ENCODE measurements at regions not wholly inside any gene's neighbourhood (a gene's known extent, or its start where the extent isn't known, plus 50 kb on each side); places are given as distances from the start of the nearest gene placed in this dataset.
A peak's percentile ranks its signal among the peaks of the same experiment; 100 is the strongest.
"Not testable (repeated sequence)": the region's sequence is repeated elsewhere in the genome, so short reads cannot be mapped to it uniquely, and the experiment has no call there.

GRCh38 chr15:70512772-70513362 is 250.5 kb downstream of the UACA start:
- intact Hi-C loops (cut with micrococcal nuclease) = no loop called here
- Mint-ChIP-seq H3K27me3 (ENCODE audit: low read depth) (peaks cover 40% of the 10 kb centered on the region), H3K4me1 (ENCODE audit: low read depth) (peaks cover 29% of the 10 kb centered on the region), H3K36me3 (ENCODE audit: low read depth) (peaks cover 20% of the 10 kb centered on the region), H3K27ac (no peak overlapping the region), H3K9me3 (peaks cover 40% of the 10 kb centered on the region), H3K4me3 (ENCODE audit: low read depth) (no peak overlapping the region)
- peak; percentile 57 for DNase-seq (ENCODE audit: low spot score)

- H3K4me3 Mint-ChIP-seq (ENCODE audit: low read depth); intact Hi-C loops (cut with micrococcal nuclease); DNase-seq (ENCODE audit: low spot score); H3K27ac Mint-ChIP-seq: not testable (repeated sequence)
- Mint-ChIP-seq H3K4me1 (ENCODE audit: low read depth) (peaks cover 30% of the 10 kb centered on the region), H3K27me3 (ENCODE audit: low read depth) (peaks cover 33% of the 10 kb centered on the region), H3K9me3 (peaks cover 40% of the 10 kb centered on the region), H3K36me3 (ENCODE audit: low read depth) (peaks cover 20% of the 10 kb centered on the region)
Observed at GRCh38 chr15:70511972-70512587, 251.3 kb downstream of the UACA start.

DNA sequence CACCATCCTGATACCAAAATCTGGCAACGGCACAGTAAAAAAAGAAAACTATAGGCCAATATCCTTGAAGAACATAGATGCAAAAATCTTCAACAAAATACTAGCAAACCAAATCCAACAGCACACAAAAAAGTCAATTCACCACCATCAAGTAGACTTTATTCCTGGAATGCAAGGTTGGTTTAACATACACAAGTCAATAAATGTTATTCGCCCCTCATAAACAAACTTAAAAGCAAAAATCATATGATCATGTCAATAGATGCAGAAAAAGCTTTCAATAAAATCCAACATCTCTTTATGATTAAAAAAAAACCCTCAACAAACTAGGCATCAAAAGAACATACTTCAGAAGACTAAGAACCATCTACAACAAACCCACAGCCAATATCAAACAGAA is 252.9 kb downstream of the UACA start:
- Mint-ChIP-seq H3K4me1 (ENCODE audit: low read depth) (peaks cover 47% of the 10 kb centered on the region), H3K4me3 (ENCODE audit: low read depth) (no peak overlapping the region), H3K36me3 (ENCODE audit: low read depth) (peaks cover 20% of the 10 kb centered on the region), H3K27me3 (ENCODE audit: low read depth) (peaks cover 26% of the 10 kb centered on the region), H3K9me3 (peaks cover 43% of the 10 kb centered on the region), H3K27ac (no peak overlapping the region)
- no peak for DNase-seq (ENCODE audit: low spot score)
- intact Hi-C loops (cut with micrococcal nuclease) = no loop called here

DNA sequence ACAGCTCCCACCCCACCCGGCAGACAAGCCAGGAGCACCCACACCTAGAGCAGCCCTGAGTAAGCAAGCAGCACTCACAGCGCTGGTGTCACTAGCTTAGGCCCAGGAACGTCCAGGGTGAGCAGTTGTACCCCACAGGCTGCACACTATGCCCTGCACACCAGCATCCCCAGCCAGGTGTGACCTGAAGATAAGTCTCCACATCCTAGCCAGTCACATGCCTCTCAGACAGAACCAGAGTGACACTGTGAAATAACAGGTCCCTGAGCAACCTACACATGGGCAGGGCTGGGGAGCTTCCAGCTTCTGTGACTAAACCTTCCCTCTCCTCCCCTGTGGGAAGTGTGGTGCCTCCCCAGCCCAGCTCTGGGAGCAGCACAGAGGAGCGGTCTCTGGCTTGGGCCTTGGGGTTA is 253.6 kb downstream of the UACA start:
- Mint-ChIP-seq H3K27ac (peak overlapping the region; percentile 48), H3K4me1 (ENCODE audit: low read depth) (peaks cover 52% of the 10 kb centered on the region), H3K4me3 (ENCODE audit: low read depth) (no peak overlapping the region)

GRCh38 chr15:70509282-70509662 is 254.1 kb downstream of the UACA start:
- intact Hi-C loops (cut with micrococcal nuclease) = loop anchor here (1.0 to 5.0 kb wide), 3 partner anchors 17 to 752 kb away; no protein-coding TSS in a partner anchor
- Mint-ChIP-seq H3K36me3 (ENCODE audit: low read depth) (peaks cover 20% of the 10 kb centered on the region), H3K9me3 (peaks cover 43% of the 10 kb centered on the region), H3K27me3 (ENCODE audit: low read depth) (peaks cover 16% of the 10 kb centered on the region), H3K27ac (peak overlapping the region; percentile 48), H3K4me3 (ENCODE audit: low read depth) (no peak overlapping the region), H3K4me1 (ENCODE audit: low read depth) (peaks cover 57% of the 10 kb centered on the region)
- no peak for DNase-seq (ENCODE audit: low spot score)

More for the DNA sequence above, 253.6 kb downstream of the UACA start:
- peaks cover 43% of the 10 kb centered on the region for H3K9me3 Mint-ChIP-seq
- intact Hi-C loops (cut with micrococcal nuclease) = loop anchor here (1.0 to 5.0 kb wide), 3 partner anchors 17 to 752 kb away; no protein-coding TSS in a partner anchor
- H3K27me3 Mint-ChIP-seq (ENCODE audit: low read depth) = peaks cover 19% of the 10 kb centered on the region
- H3K36me3 Mint-ChIP-seq (ENCODE audit: low read depth) = peaks cover 20% of the 10 kb centered on the region
- DNase-seq (ENCODE audit: low spot score) = no peak

GRCh38 chr15:70508561-70509281 is 254.6 kb downstream of the UACA start:
- Mint-ChIP-seq H3K36me3 (ENCODE audit: low read depth) (peaks cover 20% of the 10 kb centered on the region), H3K27me3 (ENCODE audit: low read depth) (peaks cover 11% of the 10 kb centered on the region), H3K9me3 (peaks cover 43% of the 10 kb centered on the region), H3K27ac (peak overlapping the region; percentile 48), H3K4me1 (ENCODE audit: low read depth) (peaks cover 62% of the 10 kb centered on the region), H3K4me3 (ENCODE audit: low read depth) (peak overlapping the region; percentile 9)
- intact Hi-C loops (cut with micrococcal nuclease) = loop anchor here (1.0 to 5.0 kb wide), 3 partner anchors 16 to 751 kb away; no protein-coding TSS in a partner anchor
- no peak for DNase-seq (ENCODE audit: low spot score)

- H3K27ac Mint-ChIP-seq = peak overlapping the region; percentile 10
- peaks cover 7% of the 10 kb centered on the region for H3K27me3 Mint-ChIP-seq (ENCODE audit: low read depth)
- H3K9me3 Mint-ChIP-seq = peaks cover 43% of the 10 kb centered on the region
- intact Hi-C loops (cut with micrococcal nuclease) = loop anchor here (5.0 kb wide), 2 partner anchors 39 to 751 kb away; no protein-coding TSS in a partner anchor
- peaks cover 69% of the 10 kb centered on the region for H3K4me1 Mint-ChIP-seq (ENCODE audit: low read depth)
- DNase-seq (ENCODE audit: low spot score) = no peak
- peaks cover 20% of the 10 kb centered on the region for H3K36me3 Mint-ChIP-seq (ENCODE audit: low read depth)
- H3K4me3 Mint-ChIP-seq (ENCODE audit: low read depth) = no peak overlapping the region
Observed at GRCh38 chr15:70507772-70508371, 255.5 kb downstream of the UACA start.

DNA sequence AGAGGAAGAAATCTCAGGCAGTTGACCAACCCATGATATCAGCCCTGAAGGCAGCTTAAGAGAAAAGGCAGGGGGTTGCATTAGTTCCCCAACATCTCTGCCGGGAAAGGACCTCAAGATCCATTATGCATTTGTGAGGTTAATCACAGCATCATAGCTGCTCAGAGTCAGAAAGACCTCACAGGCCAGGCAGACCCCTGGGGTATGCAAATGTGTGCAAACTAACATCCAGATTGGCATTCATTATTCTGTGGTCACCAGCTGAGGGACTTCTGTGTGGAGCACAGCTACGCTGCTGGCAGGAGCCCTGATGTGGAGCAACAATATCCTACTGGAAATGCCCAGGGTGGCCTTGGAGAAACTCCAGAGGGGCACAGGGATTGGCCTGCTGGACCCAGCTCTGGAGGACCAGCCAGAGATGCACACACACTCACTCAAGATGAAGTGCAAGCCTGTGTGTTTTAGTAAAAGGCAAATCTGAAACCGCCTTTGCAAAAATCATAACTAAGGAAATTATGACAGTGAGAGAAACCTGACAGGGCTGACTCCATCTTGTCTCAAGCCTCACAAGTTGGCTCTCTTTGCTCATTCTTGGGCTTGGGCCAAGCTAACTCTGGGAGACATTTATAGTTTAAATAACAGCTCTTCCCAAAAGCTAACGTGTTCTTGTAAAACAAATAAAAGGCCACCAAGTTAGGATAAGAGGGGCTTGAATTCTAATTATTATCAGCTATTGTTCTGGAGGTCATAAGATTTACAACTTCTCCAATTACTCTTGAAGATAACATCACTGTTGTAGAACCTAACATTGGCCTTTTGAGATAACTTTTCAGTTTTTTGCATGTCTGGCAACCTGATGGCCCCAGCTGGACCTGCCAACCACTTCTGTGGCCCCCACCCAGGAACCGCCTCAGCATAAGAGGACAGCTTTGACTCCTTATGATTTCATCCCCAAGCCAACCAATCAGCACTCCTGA is 257.1 kb downstream of the UACA start:
- peaks cover 73% of the 10 kb centered on the region for H3K4me1 Mint-ChIP-seq (ENCODE audit: low read depth)
- intact Hi-C loops (cut with micrococcal nuclease) = loop anchor here (1.0 to 5.0 kb wide), 4 partner anchors 15 to 749 kb away; no protein-coding TSS in a partner anchor
- DNase-seq (ENCODE audit: low spot score) = no peak
- H3K36me3 Mint-ChIP-seq (ENCODE audit: low read depth) = peaks cover 20% of the 10 kb centered on the region
- H3K27ac Mint-ChIP-seq = no peak overlapping the region
- peaks cover 31% of the 10 kb centered on the region for H3K9me3 Mint-ChIP-seq
- no peak overlapping the region for H3K4me3 Mint-ChIP-seq (ENCODE audit: low read depth)
- peaks cover 12% of the 10 kb centered on the region for H3K27me3 Mint-ChIP-seq (ENCODE audit: low read depth)

GRCh38 chr15:70505411-70505919 is 257.9 kb downstream of the UACA start:
- Mint-ChIP-seq H3K27me3 (ENCODE audit: low read depth) (peaks cover 11% of the 10 kb centered on the region), H3K9me3 (peaks cover 24% of the 10 kb centered on the region), H3K27ac (no peak overlapping the region), H3K4me1 (ENCODE audit: low read depth) (peaks cover 71% of the 10 kb centered on the region), H3K4me3 (ENCODE audit: low read depth) (no peak overlapping the region), H3K36me3 (ENCODE audit: low read depth) (peaks cover 14% of the 10 kb centered on the region)
- DNase-seq (ENCODE audit: low spot score) = no peak
- intact Hi-C loops (cut with micrococcal nuclease) = loop anchor here (1.0 to 5.0 kb wide), 4 partner anchors 14 to 748 kb away; no protein-coding TSS in a partner anchor

- Mint-ChIP-seq H3K4me1 (ENCODE audit: low read depth) (peaks cover 68% of the 10 kb centered on the region), H3K36me3 (ENCODE audit: low read depth) (peaks cover 10% of the 10 kb centered on the region), H3K27ac (peak overlapping the region; percentile 64), H3K27me3 (ENCODE audit: low read depth) (peaks cover 13% of the 10 kb centered on the region), H3K4me3 (ENCODE audit: low read depth) (peak overlapping the region; percentile 14), H3K9me3 (peaks cover 19% of the 10 kb centered on the region)
- no peak for DNase-seq (ENCODE audit: low spot score)
- intact Hi-C loops (cut with micrococcal nuclease) = loop anchor here (1.0 to 5.0 kb wide), 5 partner anchors 14 to 748 kb away; no protein-coding TSS in a partner anchor
Observed at GRCh38 chr15:70504988-70505387, 258.4 kb downstream of the UACA start.

DNA sequence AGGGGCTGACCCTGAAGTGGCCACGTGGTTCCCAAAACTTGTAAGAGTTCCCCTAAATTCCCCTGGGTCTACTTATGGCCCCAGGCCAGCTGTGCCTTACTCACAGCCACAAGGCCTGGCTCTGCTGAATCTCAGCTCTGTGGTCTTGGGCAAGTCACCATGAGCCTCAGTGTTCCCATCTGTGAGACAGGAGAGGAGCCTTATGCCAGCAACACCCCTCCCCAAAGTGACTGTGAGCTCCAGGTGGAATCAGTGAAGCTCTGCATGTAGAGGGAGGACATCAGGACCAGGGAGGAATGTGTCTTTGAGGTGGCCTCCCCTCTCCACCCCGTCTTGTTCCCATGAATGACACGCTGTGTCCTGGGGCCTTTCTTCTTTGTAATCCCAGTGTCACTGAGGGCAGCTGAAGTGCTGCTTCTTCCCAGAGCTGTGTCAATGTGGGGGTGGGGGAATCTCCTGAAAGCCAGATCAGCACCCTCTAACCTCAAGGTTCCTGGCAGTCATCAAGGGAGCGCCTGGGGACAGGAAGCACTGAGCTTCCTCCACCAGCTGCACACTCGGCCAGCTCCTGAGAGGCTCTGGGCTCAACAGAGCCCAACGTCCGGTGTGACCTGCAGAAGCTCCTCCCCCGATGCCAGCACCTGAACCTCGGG is 258.9 kb downstream of the UACA start:
- no peak for DNase-seq (ENCODE audit: low spot score)
- peak overlapping the region; percentile 64 for H3K27ac Mint-ChIP-seq
- intact Hi-C loops (cut with micrococcal nuclease) = loop anchor here (1.0 to 2.0 kb wide), 2 partner anchors 18 to 24 kb away; no protein-coding TSS in a partner anchor
- peaks cover 13% of the 10 kb centered on the region for H3K9me3 Mint-ChIP-seq
- peak overlapping the region; percentile 14 for H3K4me3 Mint-ChIP-seq (ENCODE audit: low read depth)
- H3K27me3 Mint-ChIP-seq (ENCODE audit: low read depth) = peaks cover 19% of the 10 kb centered on the region
- peaks cover 63% of the 10 kb centered on the region for H3K4me1 Mint-ChIP-seq (ENCODE audit: low read depth)
- H3K36me3 Mint-ChIP-seq (ENCODE audit: low read depth) = peaks cover 6% of the 10 kb centered on the region

Measured in activated T-helper 2 cell treated with anti-CD3 and anti-CD28 coated beads, Interferon-gamma antibody, Interleukin-2, Interleukin-4, amounts not matched to agents 10 μg/mL and 5 μg/mL and 100 μg/mL, durations not matched to agents 14 hours and 24 hours and 36 hours (primary cell).